CD8-positive, alpha-beta memory T cell (primary cell): ENCODE measurements at regions not wholly inside any gene's neighbourhood (a gene's known extent, or its start where the extent isn't known, plus 50 kb on each side); places are given as distances from the start of the nearest gene placed in this dataset.

Experiments used
- CTCF ChIA-PET: fragments of 350-600 bp; sonication (Branson Sonifier 250); formaldehyde crosslinking; loops from one replicate; lab custom pipeline; 2021; ENCODE audit warnings: antibody characterized with exemption; lab: Charles Lee
- POLR2A ChIA-PET: fragments of 350-600 bp; sonication (Branson Sonifier 250); formaldehyde crosslinking; loops from one replicate; lab custom pipeline; 2021; ENCODE audit warnings: antibody characterized with exemption; lab: Charles Lee
- DNase-seq, 5 donors: peaks; one replicate each; pipeline versions ENCODE4 v3.0.0 to v3.0.0-alpha.2; 2020 to 2022; ENCODE audit warnings: mixed read lengths in 1 of 5
- H3K27ac ChIP-seq: one replicate; pipeline ENCODE4 v1.7.0; 2013; ENCODE audit warnings: low read depth, mild to moderate bottlenecking, low read length, moderate library complexity
- H3K27me3 ChIP-seq: 2 replicates; pipeline ENCODE4 v1.7.0; 2013; ENCODE audit warnings: low read length, mild to moderate bottlenecking; ENCODE audit not compliant: insufficient read depth, poor library complexity, severe bottlenecking
- H3K36me3 ChIP-seq: 2 replicates; pipeline ENCODE4 v1.7.0; 2013; ENCODE audit warnings: mild to moderate bottlenecking, low read length, moderate library complexity; ENCODE audit not compliant: insufficient read depth
- H3K4me1 ChIP-seq: 2 replicates; pipeline ENCODE4 v1.7.0; 2013; ENCODE audit warnings: mild to moderate bottlenecking, low read length, moderate library complexity; ENCODE audit not compliant: insufficient read depth
- H3K4me3 ChIP-seq: 2 replicates; pipeline ENCODE4 v1.7.0; 2013; ENCODE audit warnings: mild to moderate bottlenecking, low read length
- H3K9me3 ChIP-seq: 2 replicates; pipeline ENCODE4 v1.7.0; 2013; ENCODE audit warnings: mild to moderate bottlenecking, low read length
- H3K27ac Mint-ChIP-seq, 8 donors: one replicate each; pipeline ENCODE4 v1.8.0; 2020 to 2021; ENCODE audit warnings: mixed read lengths in 8 of 8, mild to moderate bottlenecking in 6 of 8, inconsistent platforms in 3 of 8, moderate library complexity in 3 of 8
- H3K27me3 Mint-ChIP-seq, 2 donors: one replicate each; pipeline ENCODE4 v1.8.0; 2020 to 2021; ENCODE audit warnings: mixed read lengths in 2 of 2, mild to moderate bottlenecking in 1 of 2, moderate library complexity in 1 of 2
- H3K36me3 Mint-ChIP-seq, 3 donors: one replicate each; pipeline ENCODE4 v1.8.0; 2020 to 2021; ENCODE audit warnings: mixed read lengths in 3 of 3, inconsistent platforms in 1 of 3, mild to moderate bottlenecking in 1 of 3
- H3K4me1 Mint-ChIP-seq, 3 donors: one replicate each; pipeline ENCODE4 v1.8.0; 2020 to 2021; ENCODE audit warnings: mixed read lengths in 3 of 3, inconsistent platforms in 1 of 3, mild to moderate bottlenecking in 1 of 3
- H3K4me3 Mint-ChIP-seq, 7 donors: one replicate each; pipeline ENCODE4 v1.8.0; 2020 to 2021; ENCODE audit warnings: mixed read lengths in 7 of 7, mild to moderate bottlenecking in 6 of 7, moderate library complexity in 4 of 7, inconsistent platforms in 2 of 7
- H3K9me3 Mint-ChIP-seq, 5 donors: one replicate each; pipeline ENCODE4 v1.8.0; 2020 to 2022; ENCODE audit warnings: mixed read lengths in 5 of 5, mild to moderate bottlenecking in 3 of 5, moderate library complexity in 2 of 5, inconsistent platforms in 1 of 5

GRCh38 chr1:214901718-214902117 lies 180.8 kb upstream of the KCNK2 start:
- Mint-ChIP-seq H3K4me1 (no peaks in the 10 kb centered on the region), H3K27ac (no peak overlapping the region)
- POLR2A ChIA-PET: no interaction called here

DNA sequence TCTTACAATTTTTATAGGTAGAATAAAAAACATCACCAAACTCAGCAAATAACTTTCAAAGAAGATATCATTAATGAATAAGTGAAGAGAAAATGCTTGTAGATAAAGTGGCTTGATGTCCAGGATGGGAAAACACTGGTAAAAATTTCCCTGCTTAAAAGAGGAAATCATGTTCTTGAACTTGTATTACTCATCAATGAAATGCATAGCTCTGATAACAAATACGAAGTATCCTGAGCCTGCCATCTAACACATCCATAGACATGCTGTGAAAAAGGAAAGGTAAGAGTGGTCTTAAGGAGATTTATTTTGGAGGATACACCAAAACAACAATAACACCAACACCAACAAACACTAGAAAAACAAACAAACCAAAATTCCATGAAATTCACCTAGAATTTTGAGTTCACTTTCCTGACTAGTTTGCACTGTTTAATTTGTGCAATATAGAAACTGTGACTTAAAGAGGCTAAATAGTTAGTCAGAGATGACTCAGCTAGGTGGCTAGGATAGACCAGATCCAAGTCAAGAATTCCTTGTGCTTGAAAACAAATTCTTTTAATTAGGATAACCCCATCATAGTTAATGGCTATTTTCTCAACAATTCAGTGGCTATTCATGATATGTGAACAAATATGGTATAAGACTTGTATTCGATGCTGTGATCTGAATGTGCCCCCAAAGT lies 179.8 kb upstream of the KCNK2 start:
- ChIA-PET CTCF (no interaction called here), POLR2A (no interaction called here)
- Mint-ChIP-seq H3K4me1 (no peaks in the 10 kb centered on the region), H3K36me3 (no peaks in the 10 kb centered on the region), H3K9me3 (peaks cover 0 to 2% (median 0%) of the 10 kb centered on the region in 5 donors), H3K27me3 (no peaks in the 10 kb centered on the region), H3K27ac (no peak overlapping the region), H3K4me3 (no peak overlapping the region)
- no peaks in the 10 kb centered on the region for H3K9me3 ChIP-seq
- H3K27ac ChIP-seq: no peak overlapping the region
- DNase-seq: no peak
- H3K4me3 ChIP-seq: no peak overlapping the region
- no peaks in the 10 kb centered on the region for H3K27me3 ChIP-seq
- H3K4me1 ChIP-seq: no peaks in the 10 kb centered on the region
- H3K36me3 ChIP-seq: no peaks in the 10 kb centered on the region

More at GRCh38 chr1:214901718-214902117, 180.8 kb upstream of the KCNK2 start:
- Mint-ChIP-seq H3K36me3 (no peaks in the 10 kb centered on the region), H3K27me3 (no peaks in the 10 kb centered on the region), H3K9me3 (peaks cover 0 to 10% (median 0%) of the 10 kb centered on the region in 5 donors), H3K4me3 (no peak overlapping the region)
- Histone ChIP-seq H3K27ac (no peak overlapping the region), H3K9me3 (no peaks in the 10 kb centered on the region), H3K36me3 (no peaks in the 10 kb centered on the region), H3K4me1 (no peaks in the 10 kb centered on the region), H3K27me3 (no peaks in the 10 kb centered on the region), H3K4me3 (no peak overlapping the region)
- no peak for DNase-seq
- CTCF ChIA-PET: no interaction called here

- H3K27ac Mint-ChIP-seq: no peak overlapping the region
- H3K27me3 ChIP-seq: no peaks in the 10 kb centered on the region
- no peaks in the 10 kb centered on the region for H3K4me1 ChIP-seq
- H3K4me3 Mint-ChIP-seq: no peak overlapping the region
- no peak for DNase-seq
- peaks cover 0 to 2% (median 0%) of the 10 kb centered on the region in 5 donors for H3K9me3 Mint-ChIP-seq
- no peaks in the 10 kb centered on the region for H3K9me3 ChIP-seq
- H3K27ac ChIP-seq: no peak overlapping the region
- H3K4me1 Mint-ChIP-seq: no peaks in the 10 kb centered on the region
- H3K36me3 Mint-ChIP-seq: no peaks in the 10 kb centered on the region
- H3K4me3 ChIP-seq: no peak overlapping the region
- ChIA-PET POLR2A (no interaction called here), CTCF (no interaction called here)
- no peaks in the 10 kb centered on the region for H3K27me3 Mint-ChIP-seq
- no peaks in the 10 kb centered on the region for H3K36me3 ChIP-seq
Observed at GRCh38 chr1:214912127-214912526, 170.4 kb upstream of the KCNK2 start.

- H3K4me3 ChIP-seq: no peak overlapping the region
- peaks cover 0 to 6% (median 2%) of the 10 kb centered on the region in 5 donors for H3K9me3 Mint-ChIP-seq
- H3K27me3 Mint-ChIP-seq: peaks cover 0 to 2% of the 10 kb centered on the region in 2 donors
- ChIA-PET POLR2A (no interaction called here), CTCF (no interaction called here)
- no peak overlapping the region for H3K4me3 Mint-ChIP-seq
- no peaks in the 10 kb centered on the region for H3K36me3 ChIP-seq
- no peaks in the 10 kb centered on the region for H3K4me1 Mint-ChIP-seq
- no peaks in the 10 kb centered on the region for H3K4me1 ChIP-seq
- no peak for DNase-seq
- no peaks in the 10 kb centered on the region for H3K9me3 ChIP-seq
- no peak overlapping the region for H3K27ac Mint-ChIP-seq
- no peaks in the 10 kb centered on the region for H3K36me3 Mint-ChIP-seq
- no peak overlapping the region for H3K27ac ChIP-seq
- no peaks in the 10 kb centered on the region for H3K27me3 ChIP-seq
Observed at GRCh38 chr1:214913966-214914365, 168.6 kb upstream of the KCNK2 start.

GRCh38 chr1:214917081-214917635 lies 165.4 kb upstream of the KCNK2 start:
- no peak overlapping the region for H3K4me3 Mint-ChIP-seq
- peaks cover 0 to 2% of the 10 kb centered on the region in 2 donors for H3K27me3 Mint-ChIP-seq
- ChIA-PET CTCF (no interaction called here), POLR2A (no interaction called here)
- Histone ChIP-seq H3K36me3 (no peaks in the 10 kb centered on the region), H3K27ac (no peak overlapping the region), H3K4me1 (no peaks in the 10 kb centered on the region), H3K4me3 (no peak overlapping the region), H3K27me3 (no peaks in the 10 kb centered on the region), H3K9me3 (no peaks in the 10 kb centered on the region)
- no peak for DNase-seq
- H3K36me3 Mint-ChIP-seq: no peaks in the 10 kb centered on the region
- H3K4me1 Mint-ChIP-seq: no peaks in the 10 kb centered on the region
- peaks cover 0 to 9% (median 0%) of the 10 kb centered on the region in 5 donors for H3K9me3 Mint-ChIP-seq
- H3K27ac Mint-ChIP-seq: no peak overlapping the region

DNA sequence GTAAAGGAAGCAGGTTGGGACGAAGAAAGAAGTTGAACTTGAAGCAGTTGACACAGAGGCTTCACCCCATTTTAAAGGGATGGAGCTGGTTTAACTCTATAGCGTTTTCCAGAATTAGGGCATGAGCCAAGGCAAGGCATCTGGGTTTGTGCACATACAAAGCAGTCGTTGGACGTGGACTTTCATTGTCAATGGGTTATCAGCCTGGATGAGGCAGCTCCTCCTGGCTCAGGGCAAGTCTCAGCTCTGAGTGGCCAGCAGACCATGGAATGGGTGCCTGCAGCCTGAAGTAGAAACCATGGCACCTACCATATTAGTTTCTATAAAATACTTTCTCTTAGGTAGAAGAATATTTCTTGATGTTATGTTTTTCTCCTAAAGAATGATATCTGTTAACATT lies 163.8 kb upstream of the KCNK2 start:
- POLR2A ChIA-PET: no interaction called here
- no peak overlapping the region for H3K4me3 ChIP-seq
- DNase-seq: no peak
- Mint-ChIP-seq H3K27ac (no peak overlapping the region), H3K4me1 (no peaks in the 10 kb centered on the region), H3K36me3 (no peaks in the 10 kb centered on the region), H3K27me3 (peaks cover 0 to 2% of the 10 kb centered on the region in 2 donors), H3K9me3 (peaks cover 0 to 9% (median 0%) of the 10 kb centered on the region in 5 donors), H3K4me3 (no peak overlapping the region)
- H3K36me3 ChIP-seq: no peaks in the 10 kb centered on the region
- CTCF ChIA-PET: no interaction called here
- H3K27me3 ChIP-seq: no peaks in the 10 kb centered on the region
- H3K9me3 ChIP-seq: no peaks in the 10 kb centered on the region
- H3K4me1 ChIP-seq: no peaks in the 10 kb centered on the region
- H3K27ac ChIP-seq: no peak overlapping the region

- CTCF ChIA-PET: no interaction called here
- Mint-ChIP-seq H3K27me3 (peaks cover 0 to 2% of the 10 kb centered on the region in 2 donors), H3K9me3 (peaks cover 0 to 7% (median 0%) of the 10 kb centered on the region in 5 donors), H3K36me3 (no peaks in the 10 kb centered on the region), H3K4me1 (no peaks in the 10 kb centered on the region), H3K27ac (no peak overlapping the region), H3K4me3 (no peak overlapping the region)
- H3K4me1 ChIP-seq: no peaks in the 10 kb centered on the region
- no peak overlapping the region for H3K4me3 ChIP-seq
- POLR2A ChIA-PET: no interaction called here
- DNase-seq: no peak
- no peaks in the 10 kb centered on the region for H3K9me3 ChIP-seq
- no peaks in the 10 kb centered on the region for H3K36me3 ChIP-seq
- no peaks in the 10 kb centered on the region for H3K27me3 ChIP-seq
- H3K27ac ChIP-seq: no peak overlapping the region
Observed at GRCh38 chr1:214920337-214920736, 162.2 kb upstream of the KCNK2 start.

- ChIA-PET CTCF (no interaction called here), POLR2A (no interaction called here)
- H3K4me1 Mint-ChIP-seq: no peaks in the 10 kb centered on the region
- H3K27ac Mint-ChIP-seq: no peak overlapping the region
- Histone ChIP-seq H3K27me3 (no peaks in the 10 kb centered on the region), H3K4me3 (no peak overlapping the region), H3K4me1 (no peaks in the 10 kb centered on the region), H3K27ac (no peak overlapping the region), H3K36me3 (no peaks in the 10 kb centered on the region), H3K9me3 (no peaks in the 10 kb centered on the region)
- DNase-seq: no peak
- H3K27me3 Mint-ChIP-seq: no peaks in the 10 kb centered on the region
- peaks cover 0 to 6% (median 0%) of the 10 kb centered on the region in 5 donors for H3K9me3 Mint-ChIP-seq
- no peaks in the 10 kb centered on the region for H3K36me3 Mint-ChIP-seq
- H3K4me3 Mint-ChIP-seq: no peak overlapping the region
Observed at GRCh38 chr1:214923278-214923915, 159.1 kb upstream of the KCNK2 start.
